ENCODE measurements at regions not wholly inside any gene's neighbourhood (a gene's known extent, or its start where the extent isn't known, plus 50 kb on each side); places are given as distances from the start of the nearest gene placed in this dataset.

- H3K4me3 ChIP-seq (ENCODE audit: low read length) = no peak overlapping the region
- no peak for TF ChIP-seq CTCF (conservative IDR thresholded peaks at IDR 0.05; ENCODE audit: low read depth, low read length)
- no peak for DNase-seq (ENCODE audit: low read depth)
Observed at GRCh38 chr12:33566403-33566802, 126.8 kb upstream of the SYT10 start.

- H3K4me3 ChIP-seq (ENCODE audit: low read length) = no peak overlapping the region
- TF ChIP-seq CTCF (conservative IDR thresholded peaks at IDR 0.05; ENCODE audit: low read depth, low read length) = no peak
- DNase-seq (ENCODE audit: low read depth) = no peak
Observed at GRCh38 chr12:33575346-33575745, 135.7 kb upstream of the SYT10 start.

GRCh38 chr12:33581613-33582122 lies 142.0 kb upstream of the SYT10 start:
- H3K4me3 ChIP-seq (ENCODE audit: low read length) = no peak overlapping the region
- peak; percentile 20 for DNase-seq (ENCODE audit: low read depth)
- no peak for TF ChIP-seq CTCF (conservative IDR thresholded peaks at IDR 0.05; ENCODE audit: low read depth, low read length)

GRCh38 chr12:33586576-33586975 lies 147.0 kb upstream of the SYT10 start:
- TF ChIP-seq CTCF (conservative IDR thresholded peaks at IDR 0.05; ENCODE audit: low read depth, low read length) = no peak
- no peak for DNase-seq (ENCODE audit: low read depth)
- H3K4me3 ChIP-seq (ENCODE audit: low read length) = no peak overlapping the region

- H3K4me3 ChIP-seq (ENCODE audit: low read length) = no peak overlapping the region
- TF ChIP-seq CTCF (conservative IDR thresholded peaks at IDR 0.05; ENCODE audit: low read depth, low read length) = no peak
- DNase-seq (ENCODE audit: low read depth) = peak; percentile 80
Observed at GRCh38 chr12:33587354-33587753, 147.7 kb upstream of the SYT10 start.

GRCh38 chr12:33587784-33588712 lies 148.4 kb upstream of the SYT10 start:
- DNase-seq (ENCODE audit: low read depth) = peak; percentile 91
- H3K4me3 ChIP-seq (ENCODE audit: low read length) = no peak overlapping the region
- TF ChIP-seq CTCF (conservative IDR thresholded peaks at IDR 0.05; ENCODE audit: low read depth, low read length) = no peak
